GM12864 (cell line): ENCODE measurements at regions not wholly inside any gene's neighbourhood (a gene's known extent, or its start where the extent isn't known, plus 50 kb on each side); places are given as distances from the start of the nearest gene placed in this dataset.

Experiments
- DNase-seq: peaks from one replicate; pipeline ENCODE4 v3.0.0-alpha.2; 2011; ENCODE audit warnings: low read depth
- H3K4me3 ChIP-seq: 2 replicates; pipeline ENCODE4 v1.5.1; 2011; ENCODE audit warnings: mild to moderate bottlenecking, low read depth, low read length, control low read depth
- TF ChIP-seq, protein P1 (sequence below): IDR thresholded peaks from 2 replicates; pipeline ENCODE4 v1.5.1; 2011; ENCODE audit warnings: low read depth, mild to moderate bottlenecking, moderate library complexity, low read length, control low read depth, inconsistent platforms; ENCODE audit errors: missing control alignments

GRCh38 chr4:1469607-1470392, 63.6 kb upstream of the NKX1-1 start:
- no peak for DNase-seq
- H3K4me3 ChIP-seq: no peak overlapping the region
- TF ChIP-seq, protein P1, sequence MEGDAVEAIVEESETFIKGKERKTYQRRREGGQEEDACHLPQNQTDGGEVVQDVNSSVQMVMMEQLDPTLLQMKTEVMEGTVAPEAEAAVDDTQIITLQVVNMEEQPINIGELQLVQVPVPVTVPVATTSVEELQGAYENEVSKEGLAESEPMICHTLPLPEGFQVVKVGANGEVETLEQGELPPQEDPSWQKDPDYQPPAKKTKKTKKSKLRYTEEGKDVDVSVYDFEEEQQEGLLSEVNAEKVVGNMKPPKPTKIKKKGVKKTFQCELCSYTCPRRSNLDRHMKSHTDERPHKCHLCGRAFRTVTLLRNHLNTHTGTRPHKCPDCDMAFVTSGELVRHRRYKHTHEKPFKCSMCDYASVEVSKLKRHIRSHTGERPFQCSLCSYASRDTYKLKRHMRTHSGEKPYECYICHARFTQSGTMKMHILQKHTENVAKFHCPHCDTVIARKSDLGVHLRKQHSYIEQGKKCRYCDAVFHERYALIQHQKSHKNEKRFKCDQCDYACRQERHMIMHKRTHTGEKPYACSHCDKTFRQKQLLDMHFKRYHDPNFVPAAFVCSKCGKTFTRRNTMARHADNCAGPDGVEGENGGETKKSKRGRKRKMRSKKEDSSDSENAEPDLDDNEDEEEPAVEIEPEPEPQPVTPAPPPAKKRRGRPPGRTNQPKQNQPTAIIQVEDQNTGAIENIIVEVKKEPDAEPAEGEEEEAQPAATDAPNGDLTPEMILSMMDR: no peak

- no peak overlapping the region for H3K4me3 ChIP-seq
- DNase-seq: no peak
- TF ChIP-seq, protein P1: no peak
Measured at GRCh38 chr4:1469043-1469442, 62.8 kb upstream of the NKX1-1 start.

DNA sequence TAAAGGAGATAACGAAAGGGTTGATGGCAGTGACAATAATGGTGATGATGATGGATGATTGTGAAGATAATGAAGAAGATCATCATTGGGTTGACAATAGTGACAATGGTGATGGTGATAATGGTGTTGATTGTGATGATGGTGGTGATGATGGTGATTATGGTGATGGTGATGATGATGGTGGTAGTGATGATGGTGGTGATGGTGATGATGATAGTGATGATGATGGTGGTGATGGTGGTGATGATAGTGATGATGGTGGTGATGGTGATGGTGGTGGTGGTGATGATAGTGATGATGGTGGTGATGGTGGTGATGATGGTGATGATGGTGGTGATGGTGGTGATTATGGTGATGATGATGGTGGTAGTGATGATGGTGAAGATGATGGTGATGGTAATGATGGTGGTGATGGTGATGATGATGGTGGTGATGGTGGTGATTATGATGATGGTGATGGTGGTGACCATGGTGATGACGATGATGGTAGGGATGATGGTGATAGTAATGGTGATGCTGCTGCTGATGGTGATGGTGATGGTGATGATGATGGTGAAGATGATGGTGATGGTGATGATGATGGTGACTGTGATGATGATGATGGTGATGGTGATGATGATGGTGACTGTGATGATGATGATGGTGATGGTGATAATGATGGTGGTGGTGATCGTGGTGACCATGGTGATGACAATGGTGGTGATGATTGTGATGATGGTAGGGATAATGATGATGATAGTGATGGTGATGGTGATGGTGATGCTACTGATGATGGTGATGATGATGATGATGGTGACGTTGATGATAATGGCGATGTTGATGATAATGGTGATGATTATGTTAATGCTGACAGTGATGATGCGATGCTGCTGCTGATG, 61.6 kb upstream of the NKX1-1 start:
- TF ChIP-seq, protein P1: no peak
- H3K4me3 ChIP-seq: no peak overlapping the region
- no peak for DNase-seq

GRCh38 chr4:1466863-1467165, 60.6 kb upstream of the NKX1-1 start:
- TF ChIP-seq, protein P1: no peak
- H3K4me3 ChIP-seq: no peak overlapping the region
- DNase-seq: no peak

DNA sequence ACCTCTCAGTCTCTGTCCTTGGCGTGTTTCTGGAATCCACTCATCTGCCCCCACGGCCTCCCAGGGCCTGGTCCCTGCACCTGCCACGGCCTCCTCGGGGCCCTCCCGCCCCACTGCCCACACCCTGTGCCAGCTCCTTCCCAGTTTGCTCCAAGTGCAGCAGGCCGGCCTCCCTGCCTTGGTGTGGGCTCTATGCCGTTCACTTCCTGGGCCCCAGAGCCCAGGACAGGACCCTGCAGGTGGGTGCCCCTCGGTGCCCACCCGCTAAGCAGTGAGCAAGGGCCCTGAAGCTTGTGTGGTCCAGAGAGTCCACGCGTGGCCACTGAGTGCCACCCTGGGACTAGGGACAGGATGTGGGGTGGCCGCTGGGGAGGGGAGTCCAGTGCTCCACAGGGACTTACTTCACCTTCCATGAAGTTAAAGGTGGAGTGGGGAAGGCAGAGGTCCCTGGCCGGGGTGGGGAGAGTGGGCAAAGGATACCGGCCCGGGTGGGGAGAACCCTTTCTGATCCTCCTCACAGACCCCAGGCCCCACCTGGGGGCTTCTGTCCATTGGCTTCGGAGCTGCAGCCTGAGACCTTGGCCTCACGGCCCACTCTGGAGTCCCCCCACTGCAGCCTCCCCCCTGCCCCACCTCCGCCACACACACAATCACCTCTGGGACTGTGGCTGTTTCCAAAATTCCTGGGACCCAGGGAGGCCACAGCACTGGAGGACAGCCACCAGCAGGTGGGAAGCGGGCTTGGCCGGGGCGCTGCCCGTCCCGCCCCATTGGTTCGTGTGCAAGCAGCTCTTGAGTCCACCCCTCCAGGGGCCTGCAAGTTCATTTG, 60.0 kb upstream of the NKX1-1 start:
- TF ChIP-seq, protein P1: no peak
- DNase-seq: no peak
- H3K4me3 ChIP-seq: no peak overlapping the region

GRCh38 chr4:1465173-1466033, 59.2 kb upstream of the NKX1-1 start:
- TF ChIP-seq, protein P1: no peak
- no peak overlapping the region for H3K4me3 ChIP-seq
- no peak for DNase-seq
